NCI-H345 treated with DMSO at 0.1 percent for 48 hours (cell line): ENCODE measurements at regions not wholly inside any gene's neighbourhood (a gene's known extent, or its start where the extent isn't known, plus 50 kb on each side); places are given as distances from the start of the nearest gene placed in this dataset.

ENCODE experiments used
- DNase-seq: peaks from one replicate; lab custom pipeline; 2025; ENCODE audit not compliant: unreplicated experiment; lab: John Stamatoyannopoulos, UW

- DNase-seq = no peak
These were observed 82.2 kb upstream of the HDAC4 start for GRCh38 chr2:239482778-239483712.

GRCh38 chr2:239479471-239479870 lies 78.7 kb upstream of the HDAC4 start:
- DNase-seq = no peak

GRCh38 chr2:239477591-239477990 lies 76.8 kb upstream of the HDAC4 start:
- DNase-seq = no peak

- DNase-seq = no peak
These were observed 76.2 kb upstream of the HDAC4 start for GRCh38 chr2:239476757-239477585.

GRCh38 chr2:239476029-239476756 lies 75.4 kb upstream of the HDAC4 start:
- DNase-seq = no peak

GRCh38 chr2:239475161-239476028 lies 74.6 kb upstream of the HDAC4 start:
- no peak for DNase-seq

GRCh38 chr2:239473211-239473805 lies 72.5 kb upstream of the HDAC4 start:
- no peak for DNase-seq

- DNase-seq = no peak
These were observed 71.5 kb upstream of the HDAC4 start for GRCh38 chr2:239472235-239472775.

- DNase-seq = no peak
These were observed 70.4 kb upstream of the HDAC4 start for GRCh38 chr2:239471011-239471792.

GRCh38 chr2:239470151-239470900 lies 69.5 kb upstream of the HDAC4 start:
- DNase-seq = no peak

GRCh38 chr2:239469106-239469960 lies 68.5 kb upstream of the HDAC4 start:
- no peak for DNase-seq

- DNase-seq = no peak
These were observed 67.8 kb upstream of the HDAC4 start for GRCh38 chr2:239468491-239469105.

- no peak for DNase-seq
These were observed 67.2 kb upstream of the HDAC4 start for GRCh38 chr2:239467956-239468490.

GRCh38 chr2:239467281-239467955 lies 66.6 kb upstream of the HDAC4 start:
- DNase-seq = no peak

GRCh38 chr2:239466755-239467271 lies 66.0 kb upstream of the HDAC4 start:
- DNase-seq = no peak
